HEK293 (cell line): ENCODE measurements at regions not wholly inside any gene's neighbourhood (a gene's known extent, or its start where the extent isn't known, plus 50 kb on each side); places are given as distances from the start of the nearest gene placed in this dataset.

Experiments
- CTCF ChIA-PET: fragments of 350-600 bp; formaldehyde crosslinking; extraction: SDS; loops from one replicate; lab custom pipeline; 2021; ENCODE audit warnings: antibody characterized with exemption; lab: Yijun Ruan, JAX
- POLR2A ChIA-PET: fragments of 300-600 bp; formaldehyde crosslinking; extraction: SDS; loops from one replicate; lab custom pipeline; 2020; ENCODE audit warnings: antibody characterized with exemption, inconsistent platforms; lab: Yijun Ruan, JAX
- H3K27ac ChIP-seq: fragments of 200-500 bp; sonication (Bioruptor generic); 2 replicates; pipeline ENCODE4 v1.5.1; 2014; ENCODE audit warnings: low read depth, low read length, control low read depth, inconsistent platforms; ENCODE audit errors: extremely low read depth
- H3K36me3 ChIP-seq, 2 experiments: fragments of 200-500 bp in 1 of 2; sonication (Bioruptor generic) in 1 of 2; 1 replicate in 1 of 2; 2 replicates in 1 of 2; pipeline ENCODE4 v1.5.1; 2014 to 2017; ENCODE audit warnings: inconsistent platforms in 2 of 2, low read length in 2 of 2; ENCODE audit not compliant: control insufficient read depth in 2 of 2, insufficient read depth in 1 of 2
- H3K4me1 ChIP-seq: fragments of 200-500 bp; sonication (Bioruptor generic); 2 replicates; pipeline ENCODE4 v1.5.1; 2014; ENCODE audit warnings: mild to moderate bottlenecking, low read length, inconsistent platforms; ENCODE audit not compliant: control insufficient read depth, insufficient read depth
- H3K4me3 ChIP-seq: 2 replicates; pipeline ENCODE4 v1.5.1; 2011; ENCODE audit warnings: low read depth, mild to moderate bottlenecking, control low read depth, low read length, moderate library complexity
- H3K9me3 ChIP-seq: fragments of 200-500 bp; sonication (Bioruptor generic); 2 replicates; pipeline ENCODE4 v1.5.1; 2014; ENCODE audit warnings: low read depth, low read length, inconsistent platforms; ENCODE audit not compliant: control insufficient read depth, insufficient read depth
- BCL11B ChIP-seq: fragments of 450-650 bp; formaldehyde crosslinking; IDR thresholded peaks from 2 replicates; pipeline ENCODE4 v1.5.1; 2016; ENCODE audit warnings: low read depth, missing biosample characterization, missing genetic modification characterization
- GLIS2 ChIP-seq: fragments of 450-650 bp; formaldehyde crosslinking; IDR thresholded peaks from 2 replicates; pipeline ENCODE4 v1.5.1; 2016; ENCODE audit warnings: missing biosample characterization, missing genetic modification characterization
- KLF7 ChIP-seq: fragments of 450-650 bp; formaldehyde crosslinking; IDR thresholded peaks from 2 replicates; pipeline ENCODE4 v1.5.1; 2016; ENCODE audit warnings: missing biosample characterization, missing genetic modification characterization, borderline replicate concordance
- SCRT1 ChIP-seq: fragments of 450-650 bp; formaldehyde crosslinking; IDR thresholded peaks from 2 replicates; pipeline ENCODE4 v1.5.1; 2016; ENCODE audit warnings: missing biosample characterization, missing genetic modification characterization, borderline replicate concordance
- SETDB1 ChIP-seq: IDR thresholded peaks from one replicate; pipeline ENCODE4 v1.6.1; 2017; ENCODE audit warnings: mild to moderate bottlenecking, low read length, moderate library complexity, mixed read lengths; ENCODE audit not compliant: insufficient read length
- SP2 ChIP-seq: fragments of 450-650 bp; formaldehyde crosslinking; IDR thresholded peaks from 2 replicates; pipeline ENCODE4 v1.5.1; 2016; ENCODE audit warnings: missing biosample characterization, missing genetic modification characterization
- WT1 ChIP-seq: fragments of 450-650 bp; formaldehyde crosslinking; IDR thresholded peaks from 2 replicates; pipeline ENCODE4 v1.5.1; 2016; ENCODE audit warnings: missing biosample characterization, missing genetic modification characterization
- ZFP37 ChIP-seq: fragments of 450-650 bp; formaldehyde crosslinking; IDR thresholded peaks from 2 replicates; pipeline ENCODE4 v1.5.1; 2016; ENCODE audit warnings: missing biosample characterization, missing genetic modification characterization
- ZFP69B ChIP-seq: fragments of 450-650 bp; formaldehyde crosslinking; IDR thresholded peaks from 2 replicates; pipeline ENCODE4 v1.5.1; 2016; ENCODE audit warnings: missing biosample characterization, missing genetic modification characterization
- ZNF146 ChIP-seq: fragments of 450-650 bp; formaldehyde crosslinking; IDR thresholded peaks from 2 replicates; pipeline ENCODE4 v1.5.1; 2016; ENCODE audit warnings: missing biosample characterization, missing genetic modification characterization
- ZNF239 ChIP-seq: fragments of 450-650 bp; formaldehyde crosslinking; IDR thresholded peaks from 2 replicates; pipeline ENCODE4 v1.5.1; 2016; ENCODE audit warnings: missing biosample characterization, missing genetic modification characterization
- ZNF292 ChIP-seq: fragments of 450-650 bp; formaldehyde crosslinking; IDR thresholded peaks from 2 replicates; pipeline ENCODE4 v1.5.1; 2016; ENCODE audit warnings: low read depth, missing biosample characterization, missing genetic modification characterization, borderline replicate concordance
- ZNF311 ChIP-seq: fragments of 450-650 bp; formaldehyde crosslinking; IDR thresholded peaks from 2 replicates; pipeline ENCODE4 v1.5.1; 2017; ENCODE audit warnings: missing biosample characterization, missing genetic modification characterization, borderline replicate concordance
- ZNF426 ChIP-seq: fragments of 450-650 bp; formaldehyde crosslinking; IDR thresholded peaks from 2 replicates; pipeline ENCODE4 v1.5.1; 2017; ENCODE audit warnings: missing biosample characterization, missing genetic modification characterization, mild to moderate bottlenecking, inconsistent platforms, moderate library complexity
- ZNF521 ChIP-seq: fragments of 450-650 bp; formaldehyde crosslinking; IDR thresholded peaks from 2 replicates; pipeline ENCODE4 v1.5.1; 2017; ENCODE audit warnings: missing biosample characterization, mild to moderate bottlenecking, missing genetic modification characterization
- ZNF549 ChIP-seq: fragments of 450-650 bp; IDR thresholded peaks from 2 replicates; pipeline ENCODE4 v1.5.1; 2018; ENCODE audit warnings: missing biosample characterization, missing genetic modification characterization, mild to moderate bottlenecking, inconsistent platforms, moderate library complexity
- ZNF561 ChIP-seq: fragments of 450-650 bp; IDR thresholded peaks from 2 replicates; pipeline ENCODE4 v1.5.1; 2018; ENCODE audit warnings: missing biosample characterization, missing genetic modification characterization, borderline replicate concordance
- ZNF600 ChIP-seq: fragments of 450-650 bp; formaldehyde crosslinking; IDR thresholded peaks from 2 replicates; pipeline ENCODE4 v1.5.1; 2016; ENCODE audit warnings: missing biosample characterization, missing genetic modification characterization
- ZNF621 ChIP-seq: fragments of 450-650 bp; formaldehyde crosslinking; IDR thresholded peaks from 2 replicates; pipeline ENCODE4 v1.5.1; 2017; ENCODE audit warnings: missing biosample characterization, missing genetic modification characterization
- ZNF768 ChIP-seq: fragments of 450-650 bp; formaldehyde crosslinking; IDR thresholded peaks from 2 replicates; pipeline ENCODE4 v1.5.1; 2018; ENCODE audit warnings: missing biosample characterization, mild to moderate bottlenecking, missing genetic modification characterization
- ZNF792 ChIP-seq: fragments of 450-650 bp; formaldehyde crosslinking; IDR thresholded peaks from 2 replicates; pipeline ENCODE4 v1.5.1; 2016; ENCODE audit warnings: missing biosample characterization, missing genetic modification characterization
- TF ChIP-seq, protein P1 (sequence below): fragments of 450-650 bp; formaldehyde crosslinking; IDR thresholded peaks from 2 replicates; pipeline ENCODE4 v1.5.1; 2016; ENCODE audit warnings: missing biosample characterization, missing genetic modification characterization

DNA sequence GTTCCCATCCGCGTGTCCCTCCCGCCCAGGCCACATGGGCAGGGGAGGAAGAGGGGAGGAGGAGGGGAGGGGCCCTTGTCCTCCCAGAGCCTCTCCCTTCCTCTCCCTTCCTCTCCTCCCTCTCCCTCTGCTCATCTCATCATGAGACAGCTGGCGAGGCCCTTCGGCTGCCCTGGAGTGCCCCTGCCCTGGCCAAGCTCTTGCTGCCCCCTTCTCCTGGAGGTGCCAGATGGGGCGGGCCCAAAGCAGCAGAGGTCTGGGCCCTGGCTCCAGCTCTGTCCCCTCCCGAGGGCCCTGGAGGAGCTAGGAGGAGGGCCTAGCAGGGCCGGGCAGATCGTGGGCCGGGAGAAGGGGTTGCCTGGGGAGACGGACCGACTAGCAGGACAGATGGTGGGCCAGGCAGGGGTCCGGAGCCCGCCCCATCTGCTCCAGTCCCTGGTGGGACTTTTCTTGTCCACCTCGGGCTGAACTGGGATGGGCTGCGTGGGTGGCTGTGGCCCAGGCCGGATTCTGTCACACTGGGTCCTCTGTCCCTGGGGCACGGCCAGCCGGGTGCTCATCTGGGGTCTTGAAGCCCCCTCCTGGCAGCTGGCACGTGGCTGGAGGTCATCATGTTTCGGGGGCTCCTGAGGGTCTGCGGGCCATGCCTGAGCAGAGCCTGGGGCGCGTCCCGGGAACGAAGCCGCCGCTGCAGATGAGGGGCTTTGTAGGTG, 183.4 kb downstream of the GOLGA6L6 start:
- Histone ChIP-seq H3K4me3 (no peak overlapping the region), H3K9me3 (no peaks in the 10 kb centered on the region), H3K4me1 (no peaks in the 10 kb centered on the region), H3K27ac (no peak overlapping the region), H3K36me3 (no peaks in the 10 kb centered on the region)
- CTCF ChIA-PET: interaction anchor here (0.7 to 4.4 kb wide), 4 partner anchors 9 to 1866 kb away, joined by 3 to 75 read pairs (median 7); no protein-coding TSS in a partner anchor
- TF ChIP-seq WT1 (tag by site-specific recombination): peak; percentile 45; the same call in 1 of the 2 replicates
- no peak for TF ChIP-seq ZNF311
- TF ChIP-seq GLIS2 (tag by site-specific recombination): no peak
- POLR2A ChIA-PET: no interaction called here

- CTCF ChIA-PET: interaction anchor here (0.7 to 4.4 kb wide), 4 partner anchors 10 to 1867 kb away, joined by 3 to 75 read pairs (median 7); no protein-coding TSS in a partner anchor
- POLR2A ChIA-PET: no interaction called here
- H3K27ac ChIP-seq: no peak overlapping the region
- TF ChIP-seq SCRT1 (no peak), ZNF600 (no peak), BCL11B (no peak), KLF7 (tag by site-specific recombination) (no peak), ZNF292 (no peak), ZFP69B (tag by site-specific recombination) (no peak), SP2 (tag by site-specific recombination) (no peak), ZNF768 (tag by site-specific recombination) (no peak), ZNF521 (tag by site-specific recombination) (no peak), ZFP37 (tag by site-specific recombination) (no peak), ZNF549 (no peak), ZNF239 (no peak), SETDB1 (no peak), ZNF561 (tag by site-specific recombination) (no peak), ZNF621 (tag by site-specific recombination) (no peak), ZNF146 (tag by site-specific recombination) (no peak), ZNF426 (tag by site-specific recombination) (no peak), ZNF792 (no peak)
- TF ChIP-seq, protein P1, sequence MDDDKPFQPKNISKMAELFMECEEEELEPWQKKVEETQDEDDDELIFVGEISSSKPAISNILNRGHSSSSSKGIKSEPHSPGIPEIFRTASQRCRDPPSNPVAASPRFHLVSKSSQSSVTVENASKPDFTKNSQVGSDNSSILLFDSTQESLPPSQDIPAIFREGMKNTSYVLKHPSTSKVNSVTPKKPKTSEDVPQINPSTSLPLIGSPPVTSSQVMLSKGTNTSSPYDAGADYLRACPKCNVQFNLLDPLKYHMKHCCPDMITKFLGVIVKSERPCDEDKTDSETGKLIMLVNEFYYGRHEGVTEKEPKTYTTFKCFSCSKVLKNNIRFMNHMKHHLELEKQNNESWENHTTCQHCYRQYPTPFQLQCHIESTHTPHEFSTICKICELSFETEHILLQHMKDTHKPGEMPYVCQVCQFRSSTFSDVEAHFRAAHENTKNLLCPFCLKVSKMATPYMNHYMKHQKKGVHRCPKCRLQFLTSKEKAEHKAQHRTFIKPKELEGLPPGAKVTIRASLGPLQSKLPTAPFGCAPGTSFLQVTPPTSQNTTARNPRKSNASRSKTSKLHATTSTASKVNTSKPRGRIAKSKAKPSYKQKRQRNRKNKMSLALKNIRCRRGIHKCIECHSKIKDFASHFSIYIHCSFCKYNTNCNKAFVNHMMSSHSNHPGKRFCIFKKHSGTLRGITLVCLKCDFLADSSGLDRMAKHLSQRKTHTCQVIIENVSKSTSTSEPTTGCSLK: no peak
- no peaks in the 10 kb centered on the region for H3K36me3 ChIP-seq
- H3K4me3 ChIP-seq: no peak overlapping the region
- no peaks in the 10 kb centered on the region for H3K4me1 ChIP-seq
- H3K9me3 ChIP-seq: no peaks in the 10 kb centered on the region
These were observed 184.0 kb downstream of the GOLGA6L6 start for GRCh38 chr15:20357481-20358065.
